OCI-LY7 (cell line): ENCODE measurements at regions not wholly inside any gene's neighbourhood (a gene's known extent, or its start where the extent isn't known, plus 50 kb on each side); places are given as distances from the start of the nearest gene placed in this dataset.

Source experiments
- EZH2phosphoT487 ChIP-seq: fragments of 200-600 bp; sonication (generic); IDR thresholded peaks from 2 replicates; pipeline ENCODE4 v1.6.1; 2018; ENCODE audit warnings: low read depth, borderline replicate concordance, mild to moderate bottlenecking, mixed run types, antibody characterized with exemption, low read length, moderate library complexity, mixed read lengths
- TF ChIP-seq, protein P1 (sequence below): fragments of 200-600 bp; sonication (generic); conservative IDR thresholded peaks from 2 replicates; pipeline ENCODE4 v1.5.1; 2014; ENCODE audit warnings: mild to moderate bottlenecking, antibody characterized with exemption, low read length, moderate library complexity, mixed read lengths

- TF ChIP-seq, protein P1, sequence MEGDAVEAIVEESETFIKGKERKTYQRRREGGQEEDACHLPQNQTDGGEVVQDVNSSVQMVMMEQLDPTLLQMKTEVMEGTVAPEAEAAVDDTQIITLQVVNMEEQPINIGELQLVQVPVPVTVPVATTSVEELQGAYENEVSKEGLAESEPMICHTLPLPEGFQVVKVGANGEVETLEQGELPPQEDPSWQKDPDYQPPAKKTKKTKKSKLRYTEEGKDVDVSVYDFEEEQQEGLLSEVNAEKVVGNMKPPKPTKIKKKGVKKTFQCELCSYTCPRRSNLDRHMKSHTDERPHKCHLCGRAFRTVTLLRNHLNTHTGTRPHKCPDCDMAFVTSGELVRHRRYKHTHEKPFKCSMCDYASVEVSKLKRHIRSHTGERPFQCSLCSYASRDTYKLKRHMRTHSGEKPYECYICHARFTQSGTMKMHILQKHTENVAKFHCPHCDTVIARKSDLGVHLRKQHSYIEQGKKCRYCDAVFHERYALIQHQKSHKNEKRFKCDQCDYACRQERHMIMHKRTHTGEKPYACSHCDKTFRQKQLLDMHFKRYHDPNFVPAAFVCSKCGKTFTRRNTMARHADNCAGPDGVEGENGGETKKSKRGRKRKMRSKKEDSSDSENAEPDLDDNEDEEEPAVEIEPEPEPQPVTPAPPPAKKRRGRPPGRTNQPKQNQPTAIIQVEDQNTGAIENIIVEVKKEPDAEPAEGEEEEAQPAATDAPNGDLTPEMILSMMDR, result no peak
- no peak for TF ChIP-seq EZH2phosphoT487
These were observed 461.2 kb downstream of the EPM2A start for GRCh38 chr6:145274083-145274482.
